Right lung (tissue), 2 donors: ENCODE measurements at regions not wholly inside any gene's neighbourhood (a gene's known extent, or its start where the extent isn't known, plus 50 kb on each side); places are given as distances from the start of the nearest gene placed in this dataset.

Source experiments
- DNase-seq, 2 donors: peaks; one replicate each; pipeline ENCODE4 v3.0.0-alpha.2; 2013

DNA sequence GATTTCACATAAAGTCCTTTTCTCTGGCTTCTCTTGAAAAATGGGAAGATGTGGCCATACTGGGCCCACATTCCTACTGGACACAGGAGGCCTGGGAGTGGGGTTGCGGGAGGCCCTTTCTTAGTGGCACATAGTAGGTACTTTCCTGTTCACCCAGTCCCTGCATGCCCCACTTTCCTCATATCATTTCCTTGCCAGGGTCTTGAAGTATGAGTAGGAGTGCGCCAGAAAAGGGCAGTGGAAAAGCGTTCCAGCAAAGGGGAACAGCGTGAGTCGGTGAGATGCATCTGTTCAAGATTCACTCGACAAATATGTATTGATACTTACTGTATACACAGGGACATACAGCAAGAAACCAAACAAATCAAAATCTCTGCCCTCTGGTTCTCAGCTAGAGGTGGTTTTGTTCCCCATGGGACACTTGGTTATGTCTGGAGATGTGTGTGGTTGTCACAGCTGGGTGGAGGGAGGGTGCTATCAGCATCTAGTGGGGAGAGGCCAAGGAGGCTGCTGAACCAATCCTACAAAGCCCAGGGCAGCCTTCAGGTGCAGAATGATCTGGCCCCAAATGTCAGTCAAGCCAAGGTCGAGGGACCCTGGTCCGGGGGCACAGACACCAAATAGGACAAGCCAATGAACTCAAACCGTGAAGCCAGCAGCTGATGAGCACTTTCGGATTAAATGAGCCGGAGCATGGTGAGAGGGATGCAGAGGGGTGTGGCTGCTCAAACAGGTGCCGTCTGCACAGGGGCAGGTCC lies 151.4 kb downstream of the CEBPB start:
- no peak for DNase-seq

DNA sequence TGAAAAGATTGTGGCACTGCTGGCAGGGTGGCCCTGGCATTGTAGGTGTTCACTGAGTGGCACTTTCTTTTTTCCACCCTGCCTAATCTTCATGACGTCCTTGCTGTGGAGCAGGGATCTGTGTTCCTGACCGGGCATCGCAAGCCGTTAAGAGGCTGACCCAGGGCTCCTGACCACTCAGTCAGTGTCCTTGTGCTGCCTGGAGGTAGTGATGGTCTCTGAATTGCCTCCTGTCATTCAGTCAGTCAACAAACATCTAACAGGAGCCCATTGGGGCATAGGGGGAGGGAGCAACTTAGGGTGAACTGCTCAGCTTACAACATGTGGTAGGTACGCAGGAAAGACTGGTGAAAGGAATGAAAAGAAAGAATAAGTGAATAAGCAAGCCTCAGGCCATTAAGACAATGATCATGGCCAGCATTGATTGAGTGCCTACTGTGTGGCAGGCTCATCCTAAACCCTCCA lies 152.0 kb downstream of the CEBPB start:
- no peak for DNase-seq

DNA sequence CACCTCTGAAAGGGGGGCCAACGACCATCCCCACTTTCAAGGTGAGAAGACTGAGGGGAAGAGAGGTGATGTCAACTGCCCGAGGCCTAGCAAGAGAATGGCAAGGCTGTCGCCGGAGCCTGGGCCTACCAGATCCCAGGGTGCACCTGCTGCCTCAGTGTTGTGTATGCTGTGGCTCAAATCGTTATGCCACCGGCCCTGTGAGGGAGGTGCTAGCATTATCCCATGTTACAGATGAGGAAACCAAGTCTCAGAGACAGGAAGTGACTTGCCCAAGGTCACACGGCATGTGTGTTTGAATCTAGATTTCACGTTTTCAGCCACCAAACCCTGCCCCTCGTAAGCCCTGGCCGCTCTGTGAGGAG lies 152.5 kb downstream of the CEBPB start:
- DNase-seq = no peak

DNA sequence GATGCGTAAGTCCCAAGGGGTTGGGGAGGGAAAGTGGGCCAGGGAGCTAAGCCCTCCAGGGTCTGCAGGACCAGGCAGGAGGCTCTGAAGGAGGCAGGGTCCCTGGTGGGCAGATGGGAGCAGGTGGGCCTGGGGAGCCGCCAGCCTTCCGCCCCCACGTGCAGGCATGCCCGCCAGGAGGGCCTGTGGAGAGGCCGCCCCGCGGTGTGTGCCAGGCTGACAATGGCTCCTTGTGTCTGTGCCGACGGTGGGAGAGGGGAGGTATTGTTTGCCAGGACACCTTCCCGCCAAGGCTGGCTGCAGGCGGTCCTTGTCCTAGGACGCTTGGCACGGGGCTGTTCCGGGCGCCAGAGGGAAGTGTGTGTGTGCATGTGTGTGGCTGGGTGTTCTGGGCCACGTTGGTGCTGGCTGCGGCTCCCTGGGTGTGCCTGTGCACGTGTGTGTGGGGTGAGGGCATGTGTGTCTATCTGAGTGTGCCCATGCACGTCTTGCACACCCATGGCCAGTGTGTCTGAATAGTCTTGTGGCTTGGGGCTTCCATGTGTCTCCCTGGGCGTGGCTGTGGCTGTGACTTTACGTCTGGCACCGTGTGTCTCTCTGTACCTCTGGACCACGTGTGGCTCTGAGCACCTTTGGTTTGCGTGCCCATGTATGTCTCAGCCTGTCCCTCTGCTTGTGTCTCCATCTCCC lies 153.0 kb downstream of the CEBPB start:
- DNase-seq = no peak

DNA sequence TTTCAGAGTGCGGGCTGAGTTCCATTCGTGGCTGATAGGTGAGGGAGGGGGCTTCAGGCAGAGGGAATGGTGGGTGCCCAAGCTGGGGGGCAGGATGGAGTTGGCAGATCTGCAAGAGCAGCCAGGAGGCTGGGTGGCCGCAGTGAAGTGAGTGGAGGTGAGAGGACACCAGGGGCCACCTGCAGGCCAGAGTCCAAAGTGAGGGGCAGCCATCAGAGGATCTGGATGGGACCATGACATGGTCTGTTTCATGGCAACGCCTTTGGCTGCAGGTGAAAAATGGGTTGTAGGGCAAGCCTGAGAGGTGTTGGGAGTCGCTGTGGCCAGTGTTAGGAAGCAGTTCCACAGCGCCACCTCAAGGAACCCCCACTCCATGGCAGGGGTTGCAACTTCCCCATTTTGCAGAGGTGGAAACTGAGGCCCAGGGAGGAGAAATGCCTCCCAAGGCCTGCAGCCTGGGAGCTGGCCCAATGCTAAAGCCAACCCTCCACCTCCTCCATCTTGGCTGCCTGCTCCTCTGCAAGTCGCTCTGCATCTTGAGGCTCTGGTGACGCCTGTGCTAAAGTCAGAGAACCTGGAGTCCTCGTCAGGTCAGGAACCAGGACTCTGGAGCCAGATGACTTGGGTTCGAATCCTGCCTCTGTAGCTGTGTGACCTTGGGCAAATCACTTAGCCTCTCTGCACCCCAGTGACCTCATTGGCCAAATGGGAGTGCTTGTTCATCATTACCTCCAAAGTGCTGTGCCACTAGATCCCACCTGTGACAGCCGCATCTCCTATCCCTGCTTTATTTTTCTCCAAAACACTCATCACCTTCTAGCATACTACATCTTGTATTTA lies 153.8 kb downstream of the CEBPB start:
- no peak for DNase-seq

DNA sequence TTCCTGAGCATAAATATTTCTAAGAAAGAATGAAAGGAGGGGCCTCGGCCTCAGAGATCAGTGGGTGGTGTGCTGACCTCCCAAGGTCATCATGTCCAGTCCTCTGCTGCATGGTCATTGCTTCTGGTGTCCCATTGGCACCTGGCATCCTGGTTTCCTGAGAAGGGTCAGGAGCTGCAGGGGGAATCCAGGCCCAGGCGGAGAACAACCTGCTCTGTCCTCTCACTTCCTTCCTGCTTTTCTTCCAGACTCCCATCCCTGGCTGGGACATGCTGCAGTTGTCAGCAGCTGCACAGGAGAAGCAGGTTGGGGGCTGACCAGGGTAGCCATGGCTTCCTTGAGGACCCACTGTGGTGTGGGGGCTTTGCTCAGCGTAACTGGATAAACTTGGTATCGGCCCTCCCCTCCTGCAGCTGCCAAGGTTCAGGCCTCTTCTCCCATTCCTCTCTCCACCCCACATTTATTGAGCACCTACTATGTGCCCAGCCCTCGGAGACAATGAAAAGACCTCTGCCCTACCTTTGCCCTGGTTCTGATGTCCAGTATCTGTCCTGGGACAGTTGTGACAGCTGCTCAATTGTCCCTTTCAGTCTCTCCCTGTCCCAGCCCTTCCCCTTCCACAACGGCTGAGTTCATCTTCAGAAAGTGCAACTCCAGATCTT lies 155.2 kb downstream of the CEBPB start:
- DNase-seq = no peak

DNA sequence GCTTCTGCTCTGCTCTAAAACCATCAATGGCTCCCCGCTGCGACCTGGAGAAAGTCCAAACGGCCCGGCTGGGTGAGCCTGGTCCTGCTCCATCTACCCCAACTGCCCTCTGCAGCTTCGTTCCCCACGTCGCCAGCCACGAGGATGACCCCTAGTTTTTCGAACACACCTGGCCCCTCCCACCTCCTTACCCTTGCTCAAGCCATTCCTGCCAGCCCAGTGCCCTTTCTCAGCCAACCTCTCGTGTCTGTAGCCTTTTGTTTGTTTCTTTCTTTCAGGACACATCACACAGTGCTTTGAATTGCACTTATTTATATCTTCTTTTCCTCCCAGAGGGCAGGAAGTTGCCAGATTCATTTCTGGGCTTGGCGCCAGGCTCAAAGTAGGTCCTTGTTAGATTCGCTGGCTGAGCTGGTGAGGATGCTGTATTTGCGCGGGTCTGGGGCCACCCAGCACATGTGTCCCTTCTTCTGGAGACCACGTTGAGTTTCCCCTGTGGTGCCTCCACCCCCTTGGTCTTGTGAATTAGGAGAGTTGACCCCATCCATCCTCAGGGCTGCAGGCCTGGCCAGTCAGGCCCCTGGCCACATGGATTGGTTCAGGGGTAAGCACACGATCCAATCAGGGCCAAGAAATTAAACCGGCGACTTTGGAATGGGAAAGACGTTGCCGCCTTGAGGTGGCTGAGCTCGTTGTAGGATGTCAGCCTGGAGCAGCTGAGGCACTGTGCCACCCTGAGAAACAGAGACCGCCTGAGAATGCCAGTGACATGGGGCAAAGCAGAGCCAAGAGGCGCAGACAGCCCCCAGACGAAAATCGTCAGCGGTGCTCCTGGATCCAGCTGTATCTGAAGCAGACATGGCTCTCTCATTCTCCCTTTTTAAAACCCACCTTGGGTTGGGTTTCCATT lies 156.0 kb downstream of the CEBPB start:
- DNase-seq = peak; percentile 86 to 88

DNA sequence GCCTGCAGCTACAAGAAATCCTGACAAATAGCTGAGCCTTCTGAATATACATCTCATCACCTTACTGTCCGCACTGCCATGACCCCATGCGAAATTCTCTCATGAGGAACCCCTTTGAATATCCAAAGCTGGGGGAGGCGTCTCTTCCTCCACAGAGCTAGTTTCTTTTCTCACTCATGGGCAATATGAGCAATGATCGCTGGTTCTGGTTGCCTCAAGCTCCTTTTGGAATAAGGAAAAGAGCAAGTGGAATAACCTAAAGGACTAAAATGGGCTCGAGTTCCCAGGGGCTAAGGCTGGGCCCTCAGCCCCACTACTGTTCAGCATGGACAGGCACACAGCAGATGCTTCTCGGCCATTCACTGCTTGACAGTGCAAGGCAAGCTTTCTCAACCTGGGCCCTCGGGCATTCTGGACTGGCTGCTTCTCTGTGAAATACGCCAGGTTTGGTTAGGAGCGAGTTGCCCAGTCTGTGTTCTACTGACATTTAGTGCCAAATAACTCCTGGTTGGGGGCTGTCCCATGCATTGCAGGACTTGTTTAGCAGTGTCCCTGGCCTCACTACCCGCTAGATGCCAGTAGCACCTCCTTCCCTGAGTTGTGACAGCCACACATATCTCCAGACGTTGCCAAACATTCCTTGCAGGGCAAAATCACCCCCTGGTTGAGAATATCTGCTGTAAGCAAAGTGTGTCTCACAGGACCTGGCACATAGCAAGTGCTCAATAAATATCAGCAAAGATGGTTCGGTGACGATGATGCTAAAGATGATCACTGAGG lies 156.8 kb downstream of the CEBPB start:
- DNase-seq = no peak

DNA sequence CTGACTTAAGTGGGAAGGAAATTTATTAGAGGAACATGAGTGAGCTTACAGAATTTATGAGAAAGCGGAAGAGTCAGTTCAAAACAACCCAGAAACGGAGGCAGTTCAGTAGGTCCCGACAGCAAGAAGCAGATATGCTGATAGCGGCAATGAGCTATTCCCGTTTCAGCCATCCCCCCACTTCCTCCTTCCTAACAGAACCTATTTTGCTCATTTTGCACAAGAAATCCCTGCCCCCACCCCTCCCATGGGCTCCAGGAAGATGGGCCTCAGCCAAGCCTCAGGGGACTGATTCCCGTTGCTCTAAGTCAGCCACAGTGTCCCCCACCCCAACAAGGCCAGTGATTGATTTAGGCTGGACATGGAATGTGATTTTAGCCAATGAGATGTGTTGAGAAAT lies 157.5 kb downstream of the CEBPB start:
- DNase-seq = no peak

DNA sequence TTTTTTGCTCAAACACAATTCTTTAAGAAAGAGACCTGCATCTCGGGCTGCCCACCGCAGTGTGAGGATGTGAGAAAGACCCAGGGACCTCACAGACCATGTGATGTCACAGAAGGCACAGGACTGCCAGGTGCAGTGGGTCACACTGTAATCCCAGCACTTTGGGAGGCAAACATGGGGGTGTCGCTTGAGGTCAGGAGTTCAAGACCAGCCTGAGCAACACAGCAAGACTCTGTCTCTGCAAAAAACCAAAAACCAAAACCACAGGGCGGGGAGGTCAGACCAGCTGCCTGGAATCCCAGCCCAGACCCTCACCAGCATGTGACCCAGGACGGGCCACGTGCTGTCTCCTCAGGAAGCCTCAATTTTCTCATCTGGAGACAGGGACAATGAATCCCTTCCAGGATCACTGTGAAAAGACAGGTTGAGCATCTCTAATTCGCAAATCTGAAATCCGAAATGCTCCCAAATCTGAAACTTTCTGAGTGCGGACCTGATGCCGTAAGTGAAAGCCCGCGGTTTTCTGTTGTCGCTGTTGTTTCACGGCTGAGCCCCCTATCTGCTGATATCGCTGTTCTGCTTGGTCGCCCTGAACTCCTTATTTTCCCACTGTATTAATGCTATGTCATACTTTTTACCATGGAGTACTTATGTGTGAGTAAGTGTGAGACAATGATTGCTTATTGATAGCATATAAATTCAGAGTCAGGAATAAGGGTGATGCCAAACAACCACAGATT lies 159.5 kb upstream of the PTPN1 start:
- no peak for DNase-seq

DNA sequence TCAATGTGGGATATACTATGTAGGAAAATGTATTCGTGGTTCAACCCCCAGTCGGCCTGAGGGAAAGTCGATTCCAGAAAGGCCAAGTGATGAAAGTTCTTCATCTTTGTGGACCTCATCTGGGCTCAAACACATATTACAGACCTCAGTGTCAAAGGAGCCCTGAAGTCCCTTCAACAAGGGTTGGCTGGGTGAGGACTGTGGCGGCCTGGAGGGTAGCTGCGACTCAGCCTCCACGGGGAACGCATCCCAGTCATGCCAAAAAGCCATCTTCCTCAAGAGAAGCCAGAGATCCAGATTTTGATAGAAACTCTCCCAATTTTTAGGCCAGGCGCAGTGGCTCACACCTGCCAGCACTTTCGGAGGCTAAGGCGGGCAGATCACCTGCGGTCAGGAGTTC lies 158.6 kb upstream of the PTPN1 start:
- DNase-seq = no peak

DNA sequence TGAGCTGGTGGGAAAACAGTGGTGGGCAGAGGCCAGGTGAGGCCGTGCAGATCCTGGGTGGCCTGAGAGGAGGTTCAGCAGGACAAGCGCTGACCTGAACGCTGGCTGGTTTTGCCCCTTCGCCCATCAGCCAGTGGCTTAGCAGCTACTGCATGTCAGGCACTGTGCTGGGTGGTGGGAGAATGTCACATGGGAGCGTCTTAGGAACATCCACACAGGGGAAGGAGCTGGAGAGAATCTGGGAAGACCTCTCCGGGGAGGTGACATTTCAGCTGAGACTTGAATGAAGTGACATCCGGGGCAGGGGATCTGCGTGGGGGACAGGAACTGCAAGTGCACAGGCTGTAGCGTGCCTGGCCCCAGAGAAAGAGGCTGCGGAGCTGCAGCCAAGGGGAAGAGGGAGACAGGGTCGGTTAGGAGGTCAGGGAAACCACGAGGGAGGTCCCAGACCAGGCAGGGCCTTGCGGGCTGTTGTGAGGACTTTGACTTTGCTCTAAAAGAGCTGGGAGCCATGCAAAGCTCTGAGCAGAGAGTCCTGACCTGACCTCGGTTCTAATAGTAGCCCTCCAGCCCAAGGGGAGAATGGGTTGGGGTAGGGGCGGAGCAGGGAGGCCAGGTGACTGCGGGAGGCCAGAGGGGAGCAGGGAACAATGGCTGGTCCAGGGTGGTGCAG lies 156.8 kb upstream of the PTPN1 start:
- DNase-seq = no peak

DNA sequence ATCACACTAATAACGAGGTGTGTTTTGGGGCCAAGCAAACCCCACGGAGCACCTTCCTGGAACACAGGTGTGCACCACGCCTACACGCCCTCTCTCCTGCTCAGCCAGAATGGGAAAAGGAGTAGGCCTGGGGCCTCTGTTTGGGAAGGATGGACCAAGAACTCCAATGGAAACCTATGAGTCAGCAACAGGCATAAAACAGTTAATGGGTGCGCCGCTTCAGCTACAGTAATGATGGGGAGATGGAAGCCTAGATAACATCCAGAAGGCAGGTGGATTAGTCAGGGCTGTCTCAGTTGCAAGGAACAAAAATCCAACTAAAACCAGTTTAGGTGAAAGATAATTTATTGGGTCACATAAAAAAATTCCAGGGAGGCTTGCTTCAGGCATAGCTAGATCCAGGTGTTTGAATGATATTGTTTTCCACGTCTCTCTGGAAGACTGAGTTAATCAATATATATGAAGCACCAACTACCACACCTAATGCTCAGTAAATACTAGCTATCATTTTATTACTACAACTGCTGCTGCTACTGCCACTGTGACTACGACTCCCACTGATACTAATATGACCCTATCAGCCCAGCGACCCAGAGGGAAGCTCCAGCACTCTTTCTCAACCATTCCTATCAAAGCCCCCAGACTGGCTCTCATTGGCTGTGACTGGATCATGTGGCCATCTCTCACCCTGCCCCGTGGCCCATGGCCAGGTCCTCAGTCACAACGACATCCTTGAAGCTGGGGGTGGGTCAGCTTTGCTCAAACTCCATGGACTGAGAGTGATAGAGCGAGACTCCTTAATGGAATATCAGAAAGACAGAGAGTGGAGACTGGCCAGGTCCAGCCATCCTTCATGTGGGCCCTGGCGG lies 155.2 kb upstream of the PTPN1 start:
- peak; percentile 58 to 62 for DNase-seq

DNA sequence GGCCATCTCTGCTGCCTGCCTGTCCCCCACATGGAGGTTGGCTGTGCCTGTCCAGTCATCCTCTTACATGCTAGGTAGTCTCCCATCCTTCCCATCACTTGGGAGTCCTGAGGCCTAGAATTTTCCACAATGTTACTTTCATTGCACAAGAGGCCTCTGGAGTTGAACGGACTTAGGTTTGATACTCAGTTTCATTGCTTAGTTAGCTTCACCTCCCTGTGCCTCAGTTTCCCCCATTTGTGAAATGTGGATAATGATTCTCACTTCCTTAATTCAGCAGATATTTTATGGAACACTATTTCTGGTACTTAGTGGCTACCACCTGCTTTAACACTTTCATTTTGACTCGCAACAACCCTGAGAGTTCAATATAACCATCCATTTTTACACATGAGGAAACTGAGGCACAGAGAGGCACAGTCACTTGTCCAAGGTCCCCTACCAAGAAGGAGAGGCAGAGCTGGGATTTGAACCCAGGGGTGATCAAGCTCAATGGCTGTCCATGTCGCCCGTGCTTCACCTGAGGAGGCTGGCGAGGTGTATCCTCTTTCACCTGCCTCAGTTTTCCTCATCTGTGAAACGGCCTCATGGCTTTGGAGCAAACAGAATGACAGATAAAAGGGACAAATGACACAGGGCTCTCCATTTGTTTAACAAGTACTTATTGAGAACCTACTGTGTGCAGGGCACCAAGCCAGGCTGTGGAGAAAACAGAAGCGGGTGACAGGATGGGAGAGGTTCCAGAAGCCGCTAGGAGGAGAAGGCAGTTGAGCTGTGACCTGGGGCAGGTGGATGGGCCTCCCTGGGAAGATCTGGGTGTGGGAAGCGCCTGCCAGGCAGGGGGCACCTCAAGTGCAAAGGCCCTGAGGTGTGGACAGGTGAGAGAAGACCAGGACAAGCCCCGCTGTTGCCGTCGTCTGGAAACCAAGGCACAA lies 154.3 kb upstream of the PTPN1 start:
- DNase-seq = no peak

DNA sequence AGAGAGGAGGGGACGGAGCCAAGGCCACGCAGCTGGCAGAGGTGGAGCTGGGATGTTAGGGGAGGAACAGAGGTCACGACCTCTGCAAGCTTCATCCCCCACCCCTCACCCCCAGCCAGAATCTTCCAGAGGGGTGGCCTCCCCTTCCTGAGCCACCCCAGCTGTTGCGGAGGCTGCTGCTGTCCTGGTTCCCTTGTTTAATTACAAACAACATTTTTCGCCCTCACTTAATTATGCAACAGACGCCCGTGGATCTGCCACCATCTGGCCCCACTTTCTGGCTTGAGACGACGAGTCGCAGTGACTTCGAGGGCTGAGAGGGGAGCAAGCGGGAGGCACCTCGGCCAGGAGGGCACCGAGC lies 153.7 kb upstream of the PTPN1 start:
- DNase-seq = peak in 1 of 2 donors; percentile 58

DNA sequence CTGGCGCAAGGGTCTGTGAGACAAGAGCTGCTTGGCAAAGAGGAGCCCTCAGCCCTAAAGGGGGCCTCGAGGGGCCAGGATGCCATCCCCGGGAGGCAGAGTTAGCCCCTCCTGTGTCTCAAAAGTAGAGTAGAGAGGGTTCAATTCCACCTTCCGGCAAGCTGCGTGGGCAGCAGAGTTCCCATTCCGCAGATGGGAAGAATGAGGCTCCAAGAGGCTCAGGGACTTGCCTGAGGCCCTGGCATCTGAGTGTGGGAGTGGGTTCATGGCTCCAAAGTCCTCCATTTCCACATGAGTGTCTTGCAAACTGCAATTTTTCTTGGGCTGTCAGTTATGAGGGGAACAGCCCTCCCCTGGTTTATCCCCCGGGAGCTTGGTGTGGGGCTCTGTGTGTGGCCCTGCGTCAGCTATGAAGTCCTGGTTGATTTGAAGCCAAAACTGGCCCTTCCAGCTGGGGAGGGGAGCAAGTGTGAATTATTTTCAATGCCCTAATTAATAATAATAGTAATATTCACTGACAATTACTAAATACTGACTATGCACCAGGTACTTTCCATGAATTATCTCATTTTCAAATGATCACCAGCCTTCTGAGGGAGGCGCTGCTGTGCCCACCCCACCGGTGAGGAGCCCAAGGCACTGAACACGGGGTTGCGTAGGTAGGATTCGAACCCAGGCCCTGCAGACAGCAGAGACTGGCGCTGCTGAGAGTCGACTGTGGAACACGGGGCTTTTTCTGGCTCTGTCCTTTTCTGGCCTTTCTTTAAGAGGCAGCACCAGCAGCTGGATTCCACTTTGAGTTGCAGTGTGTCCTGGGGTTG lies 153.0 kb upstream of the PTPN1 start:
- no peak for DNase-seq
